ENCODE measurements at regions not wholly inside any gene's neighbourhood (a gene's known extent, or its start where the extent isn't known, plus 50 kb on each side); places are given as distances from the start of the nearest gene placed in this dataset.

- TF ChIP-seq EZH2 (IDR thresholded peaks at IDR 0.05; ENCODE audit: insufficient read depth, poor library complexity, severe bottlenecking) (no peak), EZH2phosphoT487 (IDR thresholded peaks at IDR 0.05; ENCODE audit: insufficient read depth, low read depth) (no peak)
Observed at GRCh38 chr1:55309053-55309452, 93.9 kb upstream of the USP24 start.
